NCI-H460 (cell line): ENCODE measurements at regions not wholly inside any gene's neighbourhood (a gene's known extent, or its start where the extent isn't known, plus 50 kb on each side); places are given as distances from the start of the nearest gene placed in this dataset.
"Not testable (repeated sequence)": the region's sequence is repeated elsewhere in the genome, so short reads cannot be mapped to it uniquely, and the experiment has no call there.

Source experiments
- DNase-seq: peaks from one replicate; pipeline ENCODE4 v3.0.0-alpha.2; 2016; ENCODE audit warnings: low read depth; ENCODE audit errors: extremely low read depth

GRCh38 chr4:161329852-161330251 is 833.9 kb downstream of the FSTL5 start:
- no peak for DNase-seq

GRCh38 chr4:161321706-161322105 is 842.1 kb downstream of the FSTL5 start:
- DNase-seq: no peak

GRCh38 chr4:161320377-161320776 is 843.4 kb downstream of the FSTL5 start:
- DNase-seq: peak; percentile 20

GRCh38 chr4:161317000-161317399 is 846.8 kb downstream of the FSTL5 start:
- no peak for DNase-seq

- no peak for DNase-seq
Measured at GRCh38 chr4:161314371-161314770, 849.4 kb downstream of the FSTL5 start.

- no peak for DNase-seq
Measured at GRCh38 chr4:161303551-161303950, 860.2 kb downstream of the FSTL5 start.

GRCh38 chr4:161291222-161291621 is 872.6 kb downstream of the FSTL5 start:
- DNase-seq: no peak

GRCh38 chr4:161287678-161288352 is 876.0 kb downstream of the FSTL5 start:
- DNase-seq: no peak

GRCh38 chr4:161285461-161285860 is 878.3 kb downstream of the FSTL5 start:
- DNase-seq: no peak

- no peak for DNase-seq
Measured at GRCh38 chr4:161280929-161281328, 882.9 kb downstream of the FSTL5 start.

- DNase-seq: no peak
Measured at GRCh38 chr4:161279095-161279494, 884.7 kb downstream of the FSTL5 start.

- not testable (repeated sequence) for DNase-seq
Measured at GRCh38 chr4:161277150-161277787, 886.5 kb downstream of the FSTL5 start.

GRCh38 chr4:161273607-161274006 is 890.2 kb downstream of the FSTL5 start:
- DNase-seq: no peak

GRCh38 chr4:161260819-161261218 is 903.0 kb downstream of the FSTL5 start:
- DNase-seq: no peak

- DNase-seq: peak; percentile 20
Measured at GRCh38 chr4:161256716-161257115, 907.1 kb downstream of the FSTL5 start.

GRCh38 chr4:161256172-161256571 is 907.6 kb downstream of the FSTL5 start:
- DNase-seq: no peak

- DNase-seq: peak; percentile 2
Measured at GRCh38 chr4:161254375-161254774, 909.4 kb downstream of the FSTL5 start.

GRCh38 chr4:161252520-161253141 is 911.2 kb downstream of the FSTL5 start:
- DNase-seq: peak; percentile 23

GRCh38 chr4:161249779-161250440 is 913.9 kb downstream of the FSTL5 start:
- no peak for DNase-seq

GRCh38 chr4:161248880-161249279 is 914.9 kb downstream of the FSTL5 start:
- DNase-seq: no peak

GRCh38 chr4:161247831-161248230 is 916.0 kb downstream of the FSTL5 start:
- no peak for DNase-seq

- DNase-seq: no peak
Measured at GRCh38 chr4:161238033-161238432, 925.8 kb downstream of the FSTL5 start.
